ENCODE measurements at regions not wholly inside any gene's neighbourhood (a gene's known extent, or its start where the extent isn't known, plus 50 kb on each side); places are given as distances from the start of the nearest gene placed in this dataset.

DNA sequence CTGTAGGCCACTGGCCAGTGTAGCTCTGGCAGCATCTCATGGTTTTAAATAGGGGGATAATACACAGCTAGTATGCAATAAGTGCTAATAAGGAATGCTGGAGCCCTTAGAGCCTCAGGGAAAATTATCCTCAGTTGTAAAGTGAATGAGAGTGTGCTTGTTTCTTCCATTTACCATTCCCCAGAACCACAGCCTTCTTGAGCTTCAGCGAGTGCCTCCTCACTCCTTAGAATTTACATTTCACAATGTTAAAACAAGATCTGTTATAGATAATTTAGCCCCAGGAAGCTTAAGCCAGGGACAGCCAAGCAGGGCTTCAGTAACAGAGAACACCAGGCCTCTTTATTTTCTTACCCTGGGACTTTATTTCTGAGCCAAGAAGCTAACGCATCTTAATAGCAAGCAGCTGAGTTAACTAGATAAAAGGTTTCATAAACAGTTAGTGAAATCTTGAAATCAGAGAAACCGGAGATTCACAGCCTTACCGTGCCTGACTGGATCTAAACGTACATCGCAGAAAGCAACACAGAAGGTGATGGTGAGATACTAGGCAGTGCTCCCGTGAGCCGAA lies 535.2 kb downstream of the TDRD15 start:
- H3K4me3 ChIP-seq: no peak overlapping the region
- H3K36me3 ChIP-seq: no peaks in the 10 kb centered on the region
- no peak for TF ChIP-seq CTCF (IDR thresholded peaks at IDR 0.05)
- intact Hi-C loops (cut with DNase I; ENCODE audit: low total_unique reads): no loop called here
- no peaks in the 10 kb centered on the region for H3K27me3 ChIP-seq
- H3K9me3 ChIP-seq: no peaks in the 10 kb centered on the region
- no peak overlapping the region for H3K27ac ChIP-seq
- no peak for DNase-seq
- H3K4me1 ChIP-seq: no peaks in the 10 kb centered on the region

DNA sequence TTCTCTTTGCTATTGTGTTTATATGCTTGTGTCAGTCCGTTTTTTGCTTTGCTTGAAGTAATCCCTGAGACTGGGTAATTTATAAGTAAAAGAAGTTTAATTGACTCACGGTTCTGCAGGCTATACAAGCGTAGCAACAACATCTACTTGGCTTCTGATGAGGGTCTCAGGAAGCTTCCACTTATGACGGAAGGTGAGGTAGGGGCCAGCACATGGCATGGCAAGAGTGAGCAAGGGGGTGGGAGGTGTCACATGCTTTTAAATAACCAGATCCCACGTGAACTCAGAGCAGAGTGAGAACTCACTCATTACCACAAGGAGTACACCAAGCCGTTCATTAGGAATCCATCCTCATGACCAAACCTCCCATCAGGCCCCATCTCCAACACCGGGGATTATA lies 540.3 kb downstream of the TDRD15 start:
- no peaks in the 10 kb centered on the region for H3K9me3 ChIP-seq
- no peak overlapping the region for H3K27ac ChIP-seq
- no peak overlapping the region for H3K4me3 ChIP-seq
- intact Hi-C loops (cut with DNase I; ENCODE audit: low total_unique reads): no loop called here
- no peak for TF ChIP-seq CTCF (IDR thresholded peaks at IDR 0.05)
- no peak for DNase-seq
- H3K36me3 ChIP-seq: no peaks in the 10 kb centered on the region
- H3K27me3 ChIP-seq: no peaks in the 10 kb centered on the region
- H3K4me1 ChIP-seq: no peaks in the 10 kb centered on the region

GRCh38 chr2:21667638-21668037 lies 543.9 kb downstream of the TDRD15 start:
- Histone ChIP-seq H3K27me3 (no peaks in the 10 kb centered on the region), H3K4me3 (no peak overlapping the region), H3K36me3 (no peaks in the 10 kb centered on the region), H3K4me1 (no peaks in the 10 kb centered on the region), H3K27ac (no peak overlapping the region), H3K9me3 (no peaks in the 10 kb centered on the region)
- intact Hi-C loops (cut with DNase I; ENCODE audit: low total_unique reads): no loop called here
- DNase-seq: no peak
- no peak for TF ChIP-seq CTCF (IDR thresholded peaks at IDR 0.05)

- Histone ChIP-seq H3K27me3 (no peaks in the 10 kb centered on the region), H3K27ac (no peak overlapping the region), H3K4me1 (no peaks in the 10 kb centered on the region), H3K9me3 (no peaks in the 10 kb centered on the region), H3K4me3 (no peak overlapping the region), H3K36me3 (no peaks in the 10 kb centered on the region)
- intact Hi-C loops (cut with DNase I; ENCODE audit: low total_unique reads): no loop called here
- no peak for DNase-seq
- no peak for TF ChIP-seq CTCF (IDR thresholded peaks at IDR 0.05)
Observed at GRCh38 chr2:21668078-21668710, 544.4 kb downstream of the TDRD15 start.

DNA sequence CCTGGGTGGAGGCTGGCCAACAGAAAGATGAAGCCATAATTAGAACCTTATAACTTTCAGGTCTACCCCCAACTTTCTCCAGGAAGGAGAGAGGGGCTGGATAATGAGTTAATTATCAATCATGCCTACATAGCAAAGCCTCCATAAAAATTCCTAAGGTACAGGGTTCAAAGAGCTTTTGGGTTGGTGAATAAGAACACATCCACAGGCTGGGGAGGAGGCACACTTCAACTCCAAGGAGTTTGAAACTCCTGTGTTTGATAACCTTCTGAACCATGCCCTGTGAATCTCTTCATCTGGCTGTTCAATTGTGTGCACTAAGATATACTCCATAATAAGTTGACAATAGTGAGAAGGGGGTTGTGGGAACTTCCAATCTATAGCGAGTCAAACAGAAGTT lies 552.3 kb downstream of the TDRD15 start:
- intact Hi-C loops (cut with DNase I; ENCODE audit: low total_unique reads): no loop called here
- no peak for TF ChIP-seq CTCF (IDR thresholded peaks at IDR 0.05)
- Histone ChIP-seq H3K36me3 (no peaks in the 10 kb centered on the region), H3K4me1 (no peaks in the 10 kb centered on the region), H3K9me3 (peaks cover 0 to 7% (median 0%) of the 10 kb centered on the region in 3 donors), H3K27me3 (no peaks in the 10 kb centered on the region), H3K4me3 (no peak overlapping the region), H3K27ac (no peak overlapping the region)
- no peak for DNase-seq
